ENCODE measurements at regions not wholly inside any gene's neighbourhood (a gene's known extent, or its start where the extent isn't known, plus 50 kb on each side); places are given as distances from the start of the nearest gene placed in this dataset.

- peak in 1 of 2 experiments; percentile 44 for DNase-seq (ENCODE audit: low read depth in 1 of 2, low spot score in 1 of 2)
- in situ Hi-C loops (cut with HindIII; ENCODE audit: low pct_unique_long_range_greater_than_20kb, low sequenced_read_pairs), result no loop called here
- TF ChIP-seq JUND (IDR thresholded peaks at IDR 0.05; ENCODE audit: low read depth), result no peak
These were observed 132.7 kb downstream of the TSN start for GRCh38 chr2:121888189-121888557.

GRCh38 chr2:121890041-121890440, 134.6 kb downstream of the TSN start:
- in situ Hi-C loops (cut with HindIII; ENCODE audit: low pct_unique_long_range_greater_than_20kb, low sequenced_read_pairs), result no loop called here
- DNase-seq (ENCODE audit: low read depth in 1 of 2, low spot score in 1 of 2), result no peak
- no peak for TF ChIP-seq JUND (IDR thresholded peaks at IDR 0.05; ENCODE audit: low read depth)

GRCh38 chr2:121895723-121896571, 140.5 kb downstream of the TSN start:
- in situ Hi-C loops (cut with HindIII; ENCODE audit: low pct_unique_long_range_greater_than_20kb, low sequenced_read_pairs), result no loop called here
- TF ChIP-seq JUND (IDR thresholded peaks at IDR 0.05; ENCODE audit: low read depth), result no peak
- no peak for DNase-seq (ENCODE audit: low read depth in 1 of 2, low spot score in 1 of 2)

GRCh38 chr2:121897335-121897970, 142.0 kb downstream of the TSN start:
- no peak for TF ChIP-seq JUND (IDR thresholded peaks at IDR 0.05; ENCODE audit: low read depth)
- peak; percentile 28 to 49 for DNase-seq (ENCODE audit: low read depth in 1 of 2, low spot score in 1 of 2)
- in situ Hi-C loops (cut with HindIII; ENCODE audit: low pct_unique_long_range_greater_than_20kb, low sequenced_read_pairs), result no loop called here

GRCh38 chr2:121898483-121898882, 143.0 kb downstream of the TSN start:
- DNase-seq (ENCODE audit: low read depth in 1 of 2, low spot score in 1 of 2), result no peak
- in situ Hi-C loops (cut with HindIII; ENCODE audit: low pct_unique_long_range_greater_than_20kb, low sequenced_read_pairs), result no loop called here
- TF ChIP-seq JUND (IDR thresholded peaks at IDR 0.05; ENCODE audit: low read depth), result no peak

- TF ChIP-seq JUND (IDR thresholded peaks at IDR 0.05; ENCODE audit: low read depth), result no peak
- in situ Hi-C loops (cut with HindIII; ENCODE audit: low pct_unique_long_range_greater_than_20kb, low sequenced_read_pairs), result no loop called here
These were observed 144.9 kb downstream of the TSN start for GRCh38 chr2:121900391-121900790.

GRCh38 chr2:121902171-121902591, 146.7 kb downstream of the TSN start:
- TF ChIP-seq JUND (IDR thresholded peaks at IDR 0.05; ENCODE audit: low read depth), result no peak
- no peak for DNase-seq (ENCODE audit: low read depth in 1 of 2, low spot score in 1 of 2)
- in situ Hi-C loops (cut with HindIII; ENCODE audit: low pct_unique_long_range_greater_than_20kb, low sequenced_read_pairs), result no loop called here

More at GRCh38 chr2:121900391-121900790, 144.9 kb downstream of the TSN start:
- DNase-seq (ENCODE audit: low read depth in 1 of 2, low spot score in 1 of 2), result no peak

- TF ChIP-seq JUND (IDR thresholded peaks at IDR 0.05; ENCODE audit: low read depth), result no peak
- in situ Hi-C loops (cut with HindIII; ENCODE audit: low pct_unique_long_range_greater_than_20kb, low sequenced_read_pairs), result no loop called here
- DNase-seq (ENCODE audit: low read depth in 1 of 2, low spot score in 1 of 2), result no peak
These were observed 147.2 kb downstream of the TSN start for GRCh38 chr2:121902616-121903015.

GRCh38 chr2:121903037-121903689, 147.7 kb downstream of the TSN start:
- TF ChIP-seq JUND (IDR thresholded peaks at IDR 0.05; ENCODE audit: low read depth), result no peak
- no peak for DNase-seq (ENCODE audit: low read depth in 1 of 2, low spot score in 1 of 2)

GRCh38 chr2:121904656-121905055, 149.2 kb downstream of the TSN start:
- TF ChIP-seq JUND (IDR thresholded peaks at IDR 0.05; ENCODE audit: low read depth), result no peak
- DNase-seq (ENCODE audit: low read depth in 1 of 2, low spot score in 1 of 2), result no peak
- in situ Hi-C loops (cut with HindIII; ENCODE audit: low pct_unique_long_range_greater_than_20kb, low sequenced_read_pairs), result no loop called here

More at GRCh38 chr2:121903037-121903689, 147.7 kb downstream of the TSN start:
- in situ Hi-C loops (cut with HindIII; ENCODE audit: low pct_unique_long_range_greater_than_20kb, low sequenced_read_pairs), result no loop called here

GRCh38 chr2:121905201-121905600, 149.8 kb downstream of the TSN start:
- DNase-seq (ENCODE audit: low read depth in 1 of 2, low spot score in 1 of 2), result no peak
- in situ Hi-C loops (cut with HindIII; ENCODE audit: low pct_unique_long_range_greater_than_20kb, low sequenced_read_pairs), result no loop called here
- no peak for TF ChIP-seq JUND (IDR thresholded peaks at IDR 0.05; ENCODE audit: low read depth)

- no peak for DNase-seq (ENCODE audit: low read depth in 1 of 2, low spot score in 1 of 2)
- in situ Hi-C loops (cut with HindIII; ENCODE audit: low pct_unique_long_range_greater_than_20kb, low sequenced_read_pairs), result no loop called here
- no peak for TF ChIP-seq JUND (IDR thresholded peaks at IDR 0.05; ENCODE audit: low read depth)
These were observed 150.7 kb downstream of the TSN start for GRCh38 chr2:121906170-121906569.

GRCh38 chr2:121907928-121908327, 152.5 kb downstream of the TSN start:
- in situ Hi-C loops (cut with HindIII; ENCODE audit: low pct_unique_long_range_greater_than_20kb, low sequenced_read_pairs), result no loop called here
- TF ChIP-seq JUND (IDR thresholded peaks at IDR 0.05; ENCODE audit: low read depth), result no peak
- DNase-seq (ENCODE audit: low read depth in 1 of 2, low spot score in 1 of 2), result no peak

All from T47D (cell line).